ENCODE measurements at regions not wholly inside any gene's neighbourhood (a gene's known extent, or its start where the extent isn't known, plus 50 kb on each side); places are given as distances from the start of the nearest gene placed in this dataset.

DNA sequence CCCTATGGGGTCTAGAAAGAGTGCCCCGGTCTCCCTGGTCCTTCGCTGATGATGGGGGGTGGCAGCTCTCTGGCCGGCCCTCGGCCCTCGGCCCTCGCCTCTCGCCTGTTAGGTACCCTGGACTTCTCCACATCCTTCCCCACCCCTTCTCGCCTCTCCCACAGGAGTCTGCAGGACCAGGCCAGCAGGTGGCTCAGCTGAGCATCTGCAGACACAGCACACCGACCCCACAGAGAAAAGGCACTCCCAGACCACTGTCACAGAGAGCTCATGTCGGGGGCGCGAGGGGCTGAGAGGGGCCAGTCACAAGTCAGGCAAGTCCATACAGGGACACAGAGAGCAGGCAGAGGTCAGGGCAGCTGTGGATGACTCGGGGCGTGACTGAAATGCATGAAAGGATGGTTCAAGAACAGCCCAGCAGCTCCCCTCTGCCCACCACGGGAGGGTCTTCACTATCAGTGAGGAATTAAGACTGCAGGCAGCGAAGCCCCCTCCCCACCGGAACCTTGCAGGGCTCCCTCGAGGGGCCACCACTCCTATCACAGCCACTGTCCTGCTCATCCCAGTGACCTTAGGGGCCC is 181.7 kb upstream of the NSMCE3 start:
- POLR2A ChIA-PET (ENCODE audit: low non-redundant PET), result no interaction called here
- no TSS peak for BruUV-seq (replicated peaks)
- peak; percentile 4 for DNase-seq (ENCODE audit: low spot score)
- CTCF ChIA-PET, result no interaction called here
- intact Hi-C loops (cut with micrococcal nuclease; ENCODE audit: unreplicated experiment), result no loop called here
- no peaks in the 10 kb centered on the region for H3K9me3 ChIP-seq (ENCODE audit: low read depth, low read length, poor library complexity, severe bottlenecking)
- no peaks in the 10 kb centered on the region for H3K36me3 ChIP-seq (ENCODE audit: insufficient read depth, low read length, poor library complexity, severe bottlenecking)
- no peaks in the 10 kb centered on the region for H3K27me3 ChIP-seq (replicated peaks; ENCODE audit: insufficient read depth, low read depth, low read length, poor library complexity)
- no peak overlapping the region for H3K27ac ChIP-seq (ENCODE audit: low read depth, low read length, poor library complexity, severe bottlenecking)
- no peaks in the 10 kb centered on the region for H3K4me1 ChIP-seq (ENCODE audit: insufficient read depth, low read length, poor library complexity, severe bottlenecking)
- H3K4me3 ChIP-seq (ENCODE audit: low read depth, low read length, poor library complexity, severe bottlenecking), result no peak overlapping the region
- TF ChIP-seq, protein P1, sequence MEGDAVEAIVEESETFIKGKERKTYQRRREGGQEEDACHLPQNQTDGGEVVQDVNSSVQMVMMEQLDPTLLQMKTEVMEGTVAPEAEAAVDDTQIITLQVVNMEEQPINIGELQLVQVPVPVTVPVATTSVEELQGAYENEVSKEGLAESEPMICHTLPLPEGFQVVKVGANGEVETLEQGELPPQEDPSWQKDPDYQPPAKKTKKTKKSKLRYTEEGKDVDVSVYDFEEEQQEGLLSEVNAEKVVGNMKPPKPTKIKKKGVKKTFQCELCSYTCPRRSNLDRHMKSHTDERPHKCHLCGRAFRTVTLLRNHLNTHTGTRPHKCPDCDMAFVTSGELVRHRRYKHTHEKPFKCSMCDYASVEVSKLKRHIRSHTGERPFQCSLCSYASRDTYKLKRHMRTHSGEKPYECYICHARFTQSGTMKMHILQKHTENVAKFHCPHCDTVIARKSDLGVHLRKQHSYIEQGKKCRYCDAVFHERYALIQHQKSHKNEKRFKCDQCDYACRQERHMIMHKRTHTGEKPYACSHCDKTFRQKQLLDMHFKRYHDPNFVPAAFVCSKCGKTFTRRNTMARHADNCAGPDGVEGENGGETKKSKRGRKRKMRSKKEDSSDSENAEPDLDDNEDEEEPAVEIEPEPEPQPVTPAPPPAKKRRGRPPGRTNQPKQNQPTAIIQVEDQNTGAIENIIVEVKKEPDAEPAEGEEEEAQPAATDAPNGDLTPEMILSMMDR (conservative IDR thresholded peaks at IDR 0.05; ENCODE audit: low read depth, low read length), result peak; percentile 23; the same call in 1 of the 2 replicates
- no peak for TF ChIP-seq EZH2 (IDR thresholded peaks at IDR 0.05; ENCODE audit: borderline replicate concordance, low read depth, low read length, poor library complexity, severe bottlenecking)

DNA sequence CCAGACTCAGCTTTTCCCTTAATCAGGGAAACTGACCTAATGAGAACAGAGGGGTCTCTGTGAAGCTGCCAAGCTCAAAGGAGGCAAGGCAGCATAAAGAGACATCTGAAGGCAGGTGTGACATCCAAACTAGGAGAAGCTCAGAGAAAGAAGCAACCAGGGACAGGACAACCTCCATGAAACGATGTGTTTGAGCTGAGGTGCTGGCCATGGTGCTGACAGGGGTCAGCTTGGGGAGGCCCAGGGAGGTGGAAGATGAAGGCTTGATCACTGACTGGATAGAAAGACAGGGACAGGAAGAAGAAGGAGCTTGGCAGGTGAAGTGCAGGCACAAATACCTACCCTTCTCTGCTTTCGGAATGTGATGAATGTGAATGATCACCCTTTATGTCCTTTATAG is 179.5 kb upstream of the NSMCE3 start:
- Histone ChIP-seq H3K9me3 (ENCODE audit: low read depth, low read length, poor library complexity, severe bottlenecking) (no peaks in the 10 kb centered on the region), H3K27me3 (replicated peaks; ENCODE audit: insufficient read depth, low read depth, low read length, poor library complexity) (no peaks in the 10 kb centered on the region), H3K27ac (ENCODE audit: low read depth, low read length, poor library complexity, severe bottlenecking) (no peak overlapping the region), H3K4me1 (ENCODE audit: insufficient read depth, low read length, poor library complexity, severe bottlenecking) (no peaks in the 10 kb centered on the region), H3K36me3 (ENCODE audit: insufficient read depth, low read length, poor library complexity, severe bottlenecking) (no peaks in the 10 kb centered on the region), H3K4me3 (ENCODE audit: low read depth, low read length, poor library complexity, severe bottlenecking) (no peak overlapping the region)
- no TSS peak for BruUV-seq (replicated peaks)
- intact Hi-C loops (cut with micrococcal nuclease; ENCODE audit: unreplicated experiment), result no loop called here
- CTCF ChIA-PET, result no interaction called here
- no peak for TF ChIP-seq EZH2 (IDR thresholded peaks at IDR 0.05; ENCODE audit: borderline replicate concordance, low read depth, low read length, poor library complexity, severe bottlenecking)
- TF ChIP-seq, protein P1 (conservative IDR thresholded peaks at IDR 0.05; ENCODE audit: low read depth, low read length), result no peak
- POLR2A ChIA-PET (ENCODE audit: low non-redundant PET), result no interaction called here
- no peak for DNase-seq (ENCODE audit: low spot score)

GRCh38 chr15:29448320-29448719 is 178.7 kb upstream of the NSMCE3 start:
- POLR2A ChIA-PET (ENCODE audit: low non-redundant PET), result no interaction called here
- Histone ChIP-seq H3K4me1 (ENCODE audit: insufficient read depth, low read length, poor library complexity, severe bottlenecking) (no peaks in the 10 kb centered on the region), H3K4me3 (ENCODE audit: low read depth, low read length, poor library complexity, severe bottlenecking) (no peak overlapping the region), H3K9me3 (ENCODE audit: low read depth, low read length, poor library complexity, severe bottlenecking) (no peaks in the 10 kb centered on the region), H3K27me3 (replicated peaks; ENCODE audit: insufficient read depth, low read depth, low read length, poor library complexity) (no peaks in the 10 kb centered on the region), H3K27ac (ENCODE audit: low read depth, low read length, poor library complexity, severe bottlenecking) (no peak overlapping the region), H3K36me3 (ENCODE audit: insufficient read depth, low read length, poor library complexity, severe bottlenecking) (no peaks in the 10 kb centered on the region)
- DNase-seq (ENCODE audit: low spot score), result no peak
- BruUV-seq (replicated peaks), result no TSS peak
- intact Hi-C loops (cut with micrococcal nuclease; ENCODE audit: unreplicated experiment), result no loop called here
- CTCF ChIA-PET, result no interaction called here
- TF ChIP-seq, protein P1 (conservative IDR thresholded peaks at IDR 0.05; ENCODE audit: low read depth, low read length), result no peak
- no peak for TF ChIP-seq EZH2 (IDR thresholded peaks at IDR 0.05; ENCODE audit: borderline replicate concordance, low read depth, low read length, poor library complexity, severe bottlenecking)

Data from A673 (cell line).